ENCODE measurements at regions not wholly inside any gene's neighbourhood (a gene's known extent, or its start where the extent isn't known, plus 50 kb on each side); places are given as distances from the start of the nearest gene placed in this dataset.

DNA sequence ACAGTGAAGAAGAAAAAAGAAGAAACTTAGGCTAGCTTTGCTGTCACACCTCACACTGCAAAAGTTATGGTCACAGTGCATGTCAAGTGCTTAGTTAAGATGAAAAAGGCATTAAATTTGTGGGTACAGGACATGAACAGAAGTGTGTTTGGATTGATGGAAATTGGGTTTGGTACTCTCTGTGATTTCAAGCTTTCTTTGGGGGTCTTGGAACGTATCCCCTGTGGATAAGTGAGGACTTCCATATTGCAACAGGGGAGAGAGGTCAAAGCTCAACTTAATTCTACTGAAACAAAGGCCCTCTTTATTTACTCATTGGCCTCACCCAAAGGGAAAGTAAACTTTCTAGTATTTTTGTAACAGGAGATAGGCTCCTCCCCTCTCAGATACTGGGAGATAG, 138.3 kb upstream of the FUT9 start:
- TF ChIP-seq EZH2 (IDR thresholded peaks at IDR 0.05; ENCODE audit: insufficient read depth, poor library complexity, severe bottlenecking) (no peak), EZH2phosphoT487 (IDR thresholded peaks at IDR 0.05; ENCODE audit: insufficient read depth, low read depth) (no peak)
